DOHH2 (cell line): ENCODE measurements at regions not wholly inside any gene's neighbourhood (a gene's known extent, or its start where the extent isn't known, plus 50 kb on each side); places are given as distances from the start of the nearest gene placed in this dataset.

Source experiments
- EZH2phosphoT487 ChIP-seq: fragments of 200-600 bp; sonication (generic); IDR thresholded peaks from 2 replicates; pipeline ENCODE4 v1.6.1; 2017; ENCODE audit warnings: borderline replicate concordance, mild to moderate bottlenecking, antibody characterized with exemption, low read length, moderate library complexity, mixed read lengths
- TF ChIP-seq, protein P1 (sequence below): fragments of 200-600 bp; sonication (generic); IDR thresholded peaks from one replicate; pipeline ENCODE4 v1.5.1; 2014; ENCODE audit warnings: antibody characterized with exemption, mild to moderate bottlenecking, low read depth, low read length; ENCODE audit not compliant: poor library complexity, severe bottlenecking

DNA sequence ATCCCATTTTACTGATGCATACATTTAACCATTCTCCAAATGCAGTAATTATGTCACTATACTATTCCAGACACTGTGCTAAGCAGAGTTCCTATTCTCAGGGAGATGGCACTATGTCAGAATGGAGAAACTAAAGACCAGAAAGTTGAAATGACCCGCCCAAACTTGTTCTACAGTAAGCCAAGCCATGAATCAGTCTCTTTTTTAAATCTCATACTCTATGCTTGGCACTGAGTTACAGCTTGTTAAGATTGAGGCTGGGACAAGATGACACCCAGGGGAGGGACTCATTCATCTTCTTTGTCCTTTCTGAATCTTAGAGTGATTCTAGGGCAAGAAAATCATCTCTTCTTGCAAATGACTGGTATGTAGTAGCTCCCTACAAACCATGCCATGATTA is 247.0 kb upstream of the CCL2 start:
- TF ChIP-seq, protein P1, sequence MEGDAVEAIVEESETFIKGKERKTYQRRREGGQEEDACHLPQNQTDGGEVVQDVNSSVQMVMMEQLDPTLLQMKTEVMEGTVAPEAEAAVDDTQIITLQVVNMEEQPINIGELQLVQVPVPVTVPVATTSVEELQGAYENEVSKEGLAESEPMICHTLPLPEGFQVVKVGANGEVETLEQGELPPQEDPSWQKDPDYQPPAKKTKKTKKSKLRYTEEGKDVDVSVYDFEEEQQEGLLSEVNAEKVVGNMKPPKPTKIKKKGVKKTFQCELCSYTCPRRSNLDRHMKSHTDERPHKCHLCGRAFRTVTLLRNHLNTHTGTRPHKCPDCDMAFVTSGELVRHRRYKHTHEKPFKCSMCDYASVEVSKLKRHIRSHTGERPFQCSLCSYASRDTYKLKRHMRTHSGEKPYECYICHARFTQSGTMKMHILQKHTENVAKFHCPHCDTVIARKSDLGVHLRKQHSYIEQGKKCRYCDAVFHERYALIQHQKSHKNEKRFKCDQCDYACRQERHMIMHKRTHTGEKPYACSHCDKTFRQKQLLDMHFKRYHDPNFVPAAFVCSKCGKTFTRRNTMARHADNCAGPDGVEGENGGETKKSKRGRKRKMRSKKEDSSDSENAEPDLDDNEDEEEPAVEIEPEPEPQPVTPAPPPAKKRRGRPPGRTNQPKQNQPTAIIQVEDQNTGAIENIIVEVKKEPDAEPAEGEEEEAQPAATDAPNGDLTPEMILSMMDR: no peak
- no peak for TF ChIP-seq EZH2phosphoT487
